GM23338 (cell line): ENCODE measurements at regions not wholly inside any gene's neighbourhood (a gene's known extent, or its start where the extent isn't known, plus 50 kb on each side); places are given as distances from the start of the nearest gene placed in this dataset.

Experiments
- ATAC-seq: fragments of 200-7000 bp; cut with Tn5 transposase; 3 replicates; pipeline ENCODE4 v1.9.1; 2020
- DNase-seq: peaks from one replicate; pipeline ENCODE4 v3.0.0-alpha.2; 2015; ENCODE audit warnings: low spot score
- H2AFZ ChIP-seq: fragments of 200-600 bp; sonication (generic); 2 replicates; pipeline ENCODE4 v1.8.0; 2016; ENCODE audit warnings: antibody characterized with exemption, mild to moderate bottlenecking, moderate library complexity
- H3F3A ChIP-seq: fragments of 200-600 bp; sonication (generic); replicated peaks from 2 replicates; pipeline ENCODE4 v1.8.0; 2017; ENCODE audit warnings: antibody characterized with exemption, mixed run types, low read depth
- H3K27ac ChIP-seq: fragments of 200-600 bp; sonication (generic); 2 replicates; pipeline ENCODE4 v1.6.1; 2016; ENCODE audit warnings: low read depth
- H3K27me3 ChIP-seq: fragments of 200-600 bp; sonication (generic); 2 replicates; pipeline ENCODE4 v1.8.0; 2016; ENCODE audit warnings: mild to moderate bottlenecking, mixed run types, moderate library complexity; ENCODE audit not compliant: insufficient read depth
- H3K36me3 ChIP-seq: fragments of 200-600 bp; sonication (generic); 2 replicates; pipeline ENCODE4 v1.8.0; 2016; ENCODE audit warnings: mild to moderate bottlenecking; ENCODE audit not compliant: insufficient read depth
- H3K4me1 ChIP-seq: fragments of 200-600 bp; sonication (generic); 2 replicates; pipeline ENCODE4 v1.8.0; 2016; ENCODE audit warnings: mild to moderate bottlenecking, moderate library complexity; ENCODE audit not compliant: insufficient read depth
- H3K4me2 ChIP-seq: fragments of 200-600 bp; sonication (generic); 2 replicates; pipeline ENCODE4 v1.7.1; 2017; ENCODE audit warnings: mixed run types
- H3K4me3 ChIP-seq: fragments of 200-600 bp; sonication (generic); 2 replicates; pipeline ENCODE4 v1.6.1; 2016; ENCODE audit warnings: mixed run types
- H3K79me2 ChIP-seq: fragments of 200-600 bp; sonication (generic); replicated peaks from 2 replicates; pipeline ENCODE4 v1.8.0; 2017; ENCODE audit warnings: mild to moderate bottlenecking; ENCODE audit not compliant: insufficient read depth
- H3K9me2 ChIP-seq: fragments of 200-600 bp; sonication (generic); 2 replicates; pipeline ENCODE4 v1.8.0; 2017; ENCODE audit not compliant: insufficient read depth
- H4K20me1 ChIP-seq: fragments of 200-600 bp; sonication (generic); replicated peaks from 2 replicates; pipeline ENCODE4 v1.8.0; 2017; ENCODE audit warnings: mild to moderate bottlenecking; ENCODE audit not compliant: insufficient read depth
- H3K27ac Mint-ChIP-seq: 2 replicates; pipeline ENCODE4 v1.8.0; 2020; ENCODE audit warnings: inconsistent platforms, mild to moderate bottlenecking, moderate library complexity, mixed read lengths
- H3K27me3 Mint-ChIP-seq: 3 replicates; pipeline ENCODE4 v1.8.0; 2022; ENCODE audit warnings: low read depth, mild to moderate bottlenecking, moderate library complexity, mixed read lengths, inconsistent platforms; ENCODE audit not compliant: insufficient read depth, poor library complexity
- H3K36me3 Mint-ChIP-seq: 3 replicates; pipeline ENCODE4 v1.8.0; 2021; ENCODE audit warnings: low read depth, mild to moderate bottlenecking, inconsistent platforms, moderate library complexity, mixed read lengths
- H3K4me1 Mint-ChIP-seq: 3 replicates; pipeline ENCODE4 v1.8.0; 2020; ENCODE audit warnings: mild to moderate bottlenecking, inconsistent platforms, mixed read lengths
- H3K4me3 Mint-ChIP-seq: 3 replicates; pipeline ENCODE4 v1.8.0; 2021; ENCODE audit warnings: moderate library complexity, mild to moderate bottlenecking, inconsistent platforms, mixed read lengths
- H3K9me3 Mint-ChIP-seq: 3 replicates; pipeline ENCODE4 v1.8.0; 2020; ENCODE audit warnings: moderate library complexity, mild to moderate bottlenecking, inconsistent platforms, mixed read lengths
- CREB1 ChIP-seq: fragments of 250-450 bp; sonication (Bioruptor Pico); IDR thresholded peaks from 2 replicates; pipeline ENCODE4 v1.5.0; 2020; ENCODE audit warnings: low read depth, mild to moderate bottlenecking, moderate library complexity
- ETS1 ChIP-seq: IDR thresholded peaks from 2 replicates; pipeline ENCODE4 v1.6.1; 2016; ENCODE audit warnings: antibody characterized with exemption
- EZH2 ChIP-seq: fragments of 200-600 bp; sonication (generic); IDR thresholded peaks from one replicate; pipeline ENCODE4 v1.8.0; 2017; ENCODE audit warnings: antibody characterized with exemption, mild to moderate bottlenecking, low read depth; ENCODE audit not compliant: unreplicated experiment
- EZH2phosphoT487 ChIP-seq: fragments of 200-600 bp; sonication (generic); IDR thresholded peaks from one replicate; pipeline ENCODE4 v1.8.1; 2018; ENCODE audit warnings: antibody characterized with exemption; ENCODE audit not compliant: unreplicated experiment
- JUNB ChIP-seq: IDR thresholded peaks from one replicate; pipeline ENCODE4 v1.6.1; 2016; ENCODE audit warnings: antibody characterized with exemption; ENCODE audit not compliant: unreplicated experiment
- NANOG ChIP-seq: IDR thresholded peaks from 2 replicates; pipeline ENCODE4 v1.6.1; 2016; ENCODE audit warnings: antibody characterized with exemption, borderline replicate concordance
- POLR2AphosphoS5 ChIP-seq: IDR thresholded peaks from 2 replicates; pipeline ENCODE4 v1.6.1; 2016; ENCODE audit warnings: antibody characterized with exemption, low read depth
- REST ChIP-seq: IDR thresholded peaks from one replicate; pipeline ENCODE4 v1.6.1; 2018; ENCODE audit warnings: antibody characterized with exemption; ENCODE audit not compliant: unreplicated experiment
- STAT1 ChIP-seq: IDR thresholded peaks from one replicate; pipeline ENCODE4 v1.6.1; 2016; ENCODE audit warnings: antibody characterized with exemption; ENCODE audit not compliant: unreplicated experiment
- ZNF114 ChIP-seq: fragments of 250-450 bp; sonication (Bioruptor Pico); IDR thresholded peaks from 2 replicates; pipeline ENCODE4 v1.5.0; 2020; ENCODE audit warnings: mild to moderate bottlenecking, moderate library complexity
- ZNF331 ChIP-seq: fragments of 250-450 bp; sonication (Bioruptor Pico); IDR thresholded peaks from 2 replicates; pipeline ENCODE4 v1.5.0; 2020; ENCODE audit warnings: low read depth, mild to moderate bottlenecking, moderate library complexity
- ZNF462 ChIP-seq: fragments of 250-450 bp; sonication (Bioruptor Pico); IDR thresholded peaks from 2 replicates; pipeline ENCODE4 v1.5.0; 2020; ENCODE audit warnings: mild to moderate bottlenecking, moderate library complexity
- TF ChIP-seq, protein P1 (sequence below), 2 experiments: fragments of 200-600 bp in 1 of 2; sonication (generic) in 1 of 2; conservative IDR thresholded peaks; 2 replicates each; pipeline versions ENCODE4 v1.5.1 to v1.6.1; 2016 to 2017; ENCODE audit warnings: antibody characterized with exemption in 2 of 2, low read depth in 2 of 2, mild to moderate bottlenecking in 2 of 2, moderate library complexity in 1 of 2

DNA sequence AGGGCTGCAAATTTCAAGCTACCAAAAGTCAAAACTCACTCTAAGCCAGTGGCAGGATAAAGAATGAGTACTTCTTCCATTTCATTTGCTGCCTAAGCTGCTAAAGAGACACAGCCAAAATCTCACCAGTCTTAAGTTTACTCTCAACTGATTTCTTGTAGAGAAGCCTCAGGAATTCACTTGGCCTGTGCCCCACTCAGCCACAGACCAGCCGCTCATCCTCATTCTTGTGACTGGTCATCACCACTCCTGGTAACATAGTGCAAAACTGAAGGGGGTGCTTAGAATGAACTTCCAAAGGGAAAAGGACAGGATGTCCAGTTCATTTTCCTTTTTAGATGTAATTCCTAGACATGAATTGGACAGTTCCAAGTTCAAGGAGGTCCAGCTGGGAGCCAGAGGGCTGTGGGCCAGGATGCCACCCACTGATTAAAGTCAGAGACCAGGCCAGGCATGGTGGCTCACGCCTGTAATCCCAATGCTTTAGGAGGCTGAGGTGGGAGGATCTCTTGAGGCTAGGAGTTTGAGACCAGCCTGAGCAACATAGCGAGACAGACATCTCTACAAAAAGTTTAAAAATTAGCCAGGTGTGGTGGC lies 72.7 kb upstream of the RANBP3L start:
- Histone ChIP-seq H3K27ac (no peak overlapping the region), H4K20me1 (no peaks in the 10 kb centered on the region), H3F3A (no peaks in the 10 kb centered on the region), H3K9me2 (peaks cover 7% of the 10 kb centered on the region; the same call in 1 of the 2 replicates), H2AFZ (no peak overlapping the region), H3K4me3 (no peak overlapping the region), H3K79me2 (no peaks in the 10 kb centered on the region), H3K4me1 (no peaks in the 10 kb centered on the region), H3K27me3 (no peaks in the 10 kb centered on the region), H3K36me3 (no peaks in the 10 kb centered on the region), H3K4me2 (no peak overlapping the region)
- ATAC-seq (no peak), DNase-seq (no peak)
- no peaks in the 10 kb centered on the region for H3K36me3 Mint-ChIP-seq
- H3K4me3 Mint-ChIP-seq = no peak overlapping the region
- no peak overlapping the region for H3K27ac Mint-ChIP-seq
- no peaks in the 10 kb centered on the region for H3K27me3 Mint-ChIP-seq
- no peak for TF ChIP-seq STAT1
- TF ChIP-seq POLR2AphosphoS5 = no peak
- TF ChIP-seq EZH2phosphoT487 = no peak
- TF ChIP-seq, protein P1, sequence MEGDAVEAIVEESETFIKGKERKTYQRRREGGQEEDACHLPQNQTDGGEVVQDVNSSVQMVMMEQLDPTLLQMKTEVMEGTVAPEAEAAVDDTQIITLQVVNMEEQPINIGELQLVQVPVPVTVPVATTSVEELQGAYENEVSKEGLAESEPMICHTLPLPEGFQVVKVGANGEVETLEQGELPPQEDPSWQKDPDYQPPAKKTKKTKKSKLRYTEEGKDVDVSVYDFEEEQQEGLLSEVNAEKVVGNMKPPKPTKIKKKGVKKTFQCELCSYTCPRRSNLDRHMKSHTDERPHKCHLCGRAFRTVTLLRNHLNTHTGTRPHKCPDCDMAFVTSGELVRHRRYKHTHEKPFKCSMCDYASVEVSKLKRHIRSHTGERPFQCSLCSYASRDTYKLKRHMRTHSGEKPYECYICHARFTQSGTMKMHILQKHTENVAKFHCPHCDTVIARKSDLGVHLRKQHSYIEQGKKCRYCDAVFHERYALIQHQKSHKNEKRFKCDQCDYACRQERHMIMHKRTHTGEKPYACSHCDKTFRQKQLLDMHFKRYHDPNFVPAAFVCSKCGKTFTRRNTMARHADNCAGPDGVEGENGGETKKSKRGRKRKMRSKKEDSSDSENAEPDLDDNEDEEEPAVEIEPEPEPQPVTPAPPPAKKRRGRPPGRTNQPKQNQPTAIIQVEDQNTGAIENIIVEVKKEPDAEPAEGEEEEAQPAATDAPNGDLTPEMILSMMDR (conservative IDR thresholded peaks at IDR 0.05; ENCODE audit: low read depth in 2 of 2) = no peak
- no peak for TF ChIP-seq JUNB
- no peak for TF ChIP-seq NANOG
- TF ChIP-seq ETS1 = no peak
- no peak for TF ChIP-seq ZNF114 (CRISPR knock-in tag)
- TF ChIP-seq REST = no peak
- TF ChIP-seq EZH2 = no peak
- no peak for TF ChIP-seq CREB1 (CRISPR knock-in tag)
- no peak for TF ChIP-seq ZNF331 (CRISPR knock-in tag)
- no peak for TF ChIP-seq ZNF462 (CRISPR knock-in tag)
- H3K9me3 Mint-ChIP-seq = no peaks in the 10 kb centered on the region
- no peaks in the 10 kb centered on the region for H3K4me1 Mint-ChIP-seq
